Glutamatergic neuron (in vitro differentiated cells): ENCODE measurements at regions not wholly inside any gene's neighbourhood (a gene's known extent, or its start where the extent isn't known, plus 50 kb on each side); places are given as distances from the start of the nearest gene placed in this dataset.
A peak's percentile ranks its signal among the peaks of the same experiment; 100 is the strongest.

Experiments
- DNase-seq: peaks from one replicate; pipeline ENCODE4 v3.0.0; 2022
- H3K27ac Mint-ChIP-seq: one replicate; pipeline ENCODE4 v1.8.0; 2020; ENCODE audit warnings: mild to moderate bottlenecking, mixed read lengths, inconsistent platforms; ENCODE audit not compliant: unreplicated experiment
- H3K27me3 Mint-ChIP-seq: one replicate; pipeline ENCODE4 v1.8.0; 2020; ENCODE audit warnings: mild to moderate bottlenecking, moderate library complexity, mixed read lengths, inconsistent platforms; ENCODE audit not compliant: unreplicated experiment
- H3K36me3 Mint-ChIP-seq: one replicate; pipeline ENCODE4 v1.8.0; 2020; ENCODE audit warnings: mild to moderate bottlenecking, mixed read lengths, inconsistent platforms; ENCODE audit not compliant: unreplicated experiment
- H3K4me1 Mint-ChIP-seq: one replicate; pipeline ENCODE4 v1.8.0; 2020; ENCODE audit warnings: mild to moderate bottlenecking, low read depth, mixed read lengths, inconsistent platforms; ENCODE audit not compliant: unreplicated experiment
- H3K4me3 Mint-ChIP-seq: one replicate; pipeline ENCODE4 v1.8.0; 2020; ENCODE audit warnings: mild to moderate bottlenecking, mixed read lengths, inconsistent platforms; ENCODE audit not compliant: unreplicated experiment
- H3K9me3 Mint-ChIP-seq: one replicate; pipeline ENCODE4 v1.8.0; 2020; ENCODE audit warnings: mild to moderate bottlenecking, moderate library complexity, mixed read lengths, inconsistent platforms; ENCODE audit not compliant: unreplicated experiment
- CTCF ChIP-seq: fragments of 200-600 bp; sonication (generic); IDR thresholded peaks from one replicate; pipeline ENCODE4 v1.5.0; 2021; ENCODE audit not compliant: partially characterized antibody, unreplicated experiment

- Mint-ChIP-seq H3K4me1 (peaks cover 3% of the 10 kb centered on the region), H3K9me3 (no peaks in the 10 kb centered on the region), H3K36me3 (peaks cover 3% of the 10 kb centered on the region), H3K27ac (no peak overlapping the region), H3K4me3 (no peak overlapping the region), H3K27me3 (no peaks in the 10 kb centered on the region)
- no peak for DNase-seq
- TF ChIP-seq CTCF, result no peak
Observed at GRCh38 chr3:182479419-182480336, 313.6 kb upstream of the ATP11B start.

- peaks cover 14% of the 10 kb centered on the region for H3K4me1 Mint-ChIP-seq
- no peak for DNase-seq
- no peak overlapping the region for H3K4me3 Mint-ChIP-seq
- H3K27ac Mint-ChIP-seq, result no peak overlapping the region
- no peak for TF ChIP-seq CTCF
- peaks cover 3% of the 10 kb centered on the region for H3K36me3 Mint-ChIP-seq
- peaks cover 6% of the 10 kb centered on the region for H3K9me3 Mint-ChIP-seq
- H3K27me3 Mint-ChIP-seq, result peaks cover 2% of the 10 kb centered on the region
Observed at GRCh38 chr3:182482705-182483104, 310.6 kb upstream of the ATP11B start.

- peaks cover 3% of the 10 kb centered on the region for H3K36me3 Mint-ChIP-seq
- H3K4me1 Mint-ChIP-seq, result peaks cover 17% of the 10 kb centered on the region
- peaks cover 4% of the 10 kb centered on the region for H3K27me3 Mint-ChIP-seq
- no peak for DNase-seq
- TF ChIP-seq CTCF, result no peak
- peaks cover 6% of the 10 kb centered on the region for H3K9me3 Mint-ChIP-seq
- H3K27ac Mint-ChIP-seq, result no peak overlapping the region
- H3K4me3 Mint-ChIP-seq, result no peak overlapping the region
Observed at GRCh38 chr3:182484682-182485081, 308.6 kb upstream of the ATP11B start.

- no peak for TF ChIP-seq CTCF
- no peak overlapping the region for H3K4me3 Mint-ChIP-seq
Observed at GRCh38 chr3:182485301-182485700, 308.0 kb upstream of the ATP11B start.

GRCh38 chr3:182486463-182486862 is 306.8 kb upstream of the ATP11B start:
- no peak for DNase-seq
- Mint-ChIP-seq H3K27ac (peak overlapping the region; percentile 44), H3K4me3 (no peak overlapping the region), H3K9me3 (peaks cover 6% of the 10 kb centered on the region), H3K4me1 (peaks cover 17% of the 10 kb centered on the region), H3K27me3 (peaks cover 4% of the 10 kb centered on the region), H3K36me3 (no peaks in the 10 kb centered on the region)
- no peak for TF ChIP-seq CTCF

More at GRCh38 chr3:182485301-182485700, 308.0 kb upstream of the ATP11B start:
- Mint-ChIP-seq H3K9me3 (peaks cover 6% of the 10 kb centered on the region), H3K4me1 (peaks cover 17% of the 10 kb centered on the region), H3K27ac (no peak overlapping the region), H3K27me3 (peaks cover 4% of the 10 kb centered on the region), H3K36me3 (peaks cover 3% of the 10 kb centered on the region)
- no peak for DNase-seq
